HEK293T (cell line): ENCODE measurements at regions not wholly inside any gene's neighbourhood (a gene's known extent, or its start where the extent isn't known, plus 50 kb on each side); places are given as distances from the start of the nearest gene placed in this dataset.

Experiments used
- ARNT ChIP-seq: fragments of 450-650 bp; IDR thresholded peaks from 2 replicates; pipeline ENCODE4 v1.6.1; 2017; ENCODE audit warnings: mild to moderate bottlenecking
- BHLHE40 ChIP-seq: fragments of 450-650 bp; IDR thresholded peaks from 2 replicates; pipeline ENCODE4 v1.6.1; 2016; ENCODE audit warnings: mild to moderate bottlenecking, moderate library complexity, borderline replicate concordance
- CTBP1 ChIP-seq: fragments of 450-650 bp; IDR thresholded peaks from 2 replicates; pipeline ENCODE4 v1.6.1; 2016; ENCODE audit warnings: borderline replicate concordance
- ELF4 ChIP-seq: fragments of 450-650 bp; IDR thresholded peaks from 2 replicates; pipeline ENCODE4 v1.6.1; 2017; ENCODE audit warnings: antibody characterized with exemption
- FOXA1 ChIP-seq: fragments of 450-650 bp; IDR thresholded peaks from 2 replicates; pipeline ENCODE4 v1.6.1; 2016; ENCODE audit warnings: mild to moderate bottlenecking
- FOXK2 ChIP-seq: fragments of 450-650 bp; IDR thresholded peaks from 2 replicates; pipeline ENCODE4 v1.6.1; 2016; ENCODE audit warnings: mild to moderate bottlenecking
- FOXM1 ChIP-seq: fragments of 450-650 bp; IDR thresholded peaks from 2 replicates; pipeline ENCODE4 v1.6.1; 2017; ENCODE audit warnings: mild to moderate bottlenecking, borderline replicate concordance
- NFRKB ChIP-seq: fragments of 450-650 bp; IDR thresholded peaks from 2 replicates; pipeline ENCODE4 v1.6.1; 2016; ENCODE audit warnings: mild to moderate bottlenecking, moderate library complexity
- SP1 ChIP-seq: fragments of 450-650 bp; IDR thresholded peaks from 2 replicates; pipeline ENCODE4 v1.6.1; 2017
- SUZ12 ChIP-seq: fragments of 450-650 bp; IDR thresholded peaks from 2 replicates; pipeline ENCODE4 v1.6.1; 2016; ENCODE audit warnings: mild to moderate bottlenecking
- TARDBP ChIP-seq: fragments of 450-650 bp; IDR thresholded peaks from 2 replicates; pipeline ENCODE4 v1.6.1; 2016
- TF ChIP-seq, protein P1 (sequence below): fragments of 450-650 bp; IDR thresholded peaks from 2 replicates; pipeline ENCODE4 v1.6.1; 2016

DNA sequence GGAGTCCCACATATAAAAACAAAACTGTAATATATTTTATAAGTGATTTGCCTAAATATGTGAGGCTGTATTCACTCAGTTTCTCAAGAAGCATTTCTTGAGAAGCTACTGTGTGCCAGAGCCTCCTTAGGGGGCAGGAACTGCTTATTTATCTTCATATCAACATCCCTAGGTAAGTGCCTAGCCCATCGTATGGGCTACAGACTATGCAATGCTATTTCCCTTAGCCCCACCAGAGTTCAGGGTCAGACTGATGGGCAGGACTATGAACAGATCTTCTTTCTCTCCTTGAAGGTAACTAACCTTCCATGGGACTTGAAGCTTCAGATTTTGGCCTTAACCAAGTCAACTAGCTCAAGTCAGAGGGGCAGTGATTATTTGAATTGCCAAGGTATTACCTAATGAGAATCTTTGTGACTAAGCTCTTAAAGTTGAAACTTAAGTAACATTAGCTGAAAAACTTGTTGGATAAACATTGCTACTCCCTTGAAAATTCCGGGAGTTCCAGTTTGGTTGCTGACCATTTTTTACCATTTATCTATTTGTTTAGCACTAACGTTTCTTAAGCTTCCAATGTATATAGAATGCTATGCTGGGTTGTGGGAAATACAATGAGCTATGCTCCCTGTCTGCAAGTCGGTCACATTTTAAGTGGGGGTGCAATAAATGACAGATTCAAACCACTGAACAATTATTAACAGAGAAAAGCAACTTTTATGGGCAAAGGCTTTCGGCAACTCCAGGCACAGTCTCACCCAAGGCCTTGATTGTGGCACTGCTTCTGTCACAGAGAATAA, 85.2 kb downstream of the GPR88 start:
- TF ChIP-seq FOXM1 (no peak), ARNT (no peak), CTBP1 (no peak), FOXK2 (no peak), SP1 (no peak), ELF4 (no peak), FOXA1 (no peak), TARDBP (no peak), SUZ12 (no peak), BHLHE40 (no peak), NFRKB (no peak)
- TF ChIP-seq, protein P1, sequence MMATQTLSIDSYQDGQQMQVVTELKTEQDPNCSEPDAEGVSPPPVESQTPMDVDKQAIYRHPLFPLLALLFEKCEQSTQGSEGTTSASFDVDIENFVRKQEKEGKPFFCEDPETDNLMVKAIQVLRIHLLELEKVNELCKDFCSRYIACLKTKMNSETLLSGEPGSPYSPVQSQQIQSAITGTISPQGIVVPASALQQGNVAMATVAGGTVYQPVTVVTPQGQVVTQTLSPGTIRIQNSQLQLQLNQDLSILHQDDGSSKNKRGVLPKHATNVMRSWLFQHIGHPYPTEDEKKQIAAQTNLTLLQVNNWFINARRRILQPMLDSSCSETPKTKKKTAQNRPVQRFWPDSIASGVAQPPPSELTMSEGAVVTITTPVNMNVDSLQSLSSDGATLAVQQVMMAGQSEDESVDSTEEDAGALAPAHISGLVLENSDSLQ: no peak
